ENCODE measurements at regions not wholly inside any gene's neighbourhood (a gene's known extent, or its start where the extent isn't known, plus 50 kb on each side); places are given as distances from the start of the nearest gene placed in this dataset.

DNA sequence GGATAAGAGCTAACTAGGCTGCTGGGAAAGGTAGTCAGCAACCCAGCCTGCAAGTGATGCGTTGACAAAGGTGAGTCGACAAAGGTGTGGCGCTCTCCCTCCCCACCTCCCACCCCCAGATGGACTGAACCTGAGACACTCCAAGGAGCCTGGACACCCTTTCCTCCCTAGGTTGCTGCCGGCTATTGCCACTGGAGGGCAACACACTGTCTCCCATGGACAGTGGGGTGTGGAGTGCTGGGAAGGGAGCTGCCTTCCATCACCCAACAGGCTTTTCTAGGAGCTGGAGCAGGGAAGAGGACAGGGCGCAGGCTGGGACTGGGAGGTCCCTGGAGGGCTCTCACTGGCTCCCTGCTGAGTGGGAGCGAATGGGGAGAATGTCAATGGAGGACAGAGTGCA, 75.4 kb upstream of the ARAP3 start (continued):
- TF ChIP-seq TCF12 (IDR thresholded peaks at IDR 0.05; ENCODE audit: low read depth, low read length) (no peak), KDM5A (IDR thresholded peaks at IDR 0.05; ENCODE audit: low read length) (no peak)

Data from H1 (cell line).